IgD-negative memory B cell (primary cell): ENCODE measurements at regions not wholly inside any gene's neighbourhood (a gene's known extent, or its start where the extent isn't known, plus 50 kb on each side); places are given as distances from the start of the nearest gene placed in this dataset.

ENCODE experiments used
- H3K27ac Mint-ChIP-seq, 3 donors: one replicate each; pipeline ENCODE4 v1.8.0; 2020 to 2022; ENCODE audit warnings: mild to moderate bottlenecking in 3 of 3, mixed read lengths in 3 of 3, moderate library complexity in 1 of 3
- H3K27me3 Mint-ChIP-seq: one replicate; pipeline ENCODE4 v1.8.0; 2021; ENCODE audit warnings: mixed read lengths
- H3K36me3 Mint-ChIP-seq: one replicate; pipeline ENCODE4 v1.8.0; 2020; ENCODE audit warnings: mild to moderate bottlenecking, mixed read lengths
- H3K4me1 Mint-ChIP-seq, 3 donors: one replicate each; pipeline ENCODE4 v1.8.0; 2020 to 2022; ENCODE audit warnings: mixed read lengths in 3 of 3, mild to moderate bottlenecking in 1 of 3
- H3K4me3 Mint-ChIP-seq, 4 donors: one replicate each; pipeline ENCODE4 v1.8.0; 2020 to 2022; ENCODE audit warnings: mild to moderate bottlenecking in 4 of 4, mixed read lengths in 4 of 4, moderate library complexity in 3 of 4
- H3K9me3 Mint-ChIP-seq, 3 donors: one replicate each; pipeline ENCODE4 v1.8.0; 2020 to 2021; ENCODE audit warnings: mixed read lengths in 3 of 3, mild to moderate bottlenecking in 1 of 3

GRCh38 chr15:88344786-88345185, 88.2 kb upstream of the NTRK3 start:
- no peaks in the 10 kb centered on the region for H3K4me1 Mint-ChIP-seq
- H3K9me3 Mint-ChIP-seq = peaks cover 0 to under 1% (median 0%) of the 10 kb centered on the region in 3 donors
- H3K27ac Mint-ChIP-seq = no peak overlapping the region
- peaks cover 9% of the 10 kb centered on the region for H3K27me3 Mint-ChIP-seq
- peaks cover 3% of the 10 kb centered on the region for H3K36me3 Mint-ChIP-seq
- H3K4me3 Mint-ChIP-seq = no peak overlapping the region

- no peaks in the 10 kb centered on the region for H3K9me3 Mint-ChIP-seq
- peaks cover 3% of the 10 kb centered on the region for H3K36me3 Mint-ChIP-seq
Measured at GRCh38 chr15:88342666-88343065, 86.1 kb upstream of the NTRK3 start.

GRCh38 chr15:88341653-88342052, 85.1 kb upstream of the NTRK3 start:
- H3K36me3 Mint-ChIP-seq = peaks cover 3% of the 10 kb centered on the region

More at GRCh38 chr15:88342666-88343065, 86.1 kb upstream of the NTRK3 start:
- peaks cover 11% of the 10 kb centered on the region for H3K27me3 Mint-ChIP-seq
- H3K4me1 Mint-ChIP-seq = no peaks in the 10 kb centered on the region
- no peak overlapping the region for H3K4me3 Mint-ChIP-seq
- no peak overlapping the region for H3K27ac Mint-ChIP-seq

GRCh38 chr15:88341006-88341405, 84.5 kb upstream of the NTRK3 start:
- Mint-ChIP-seq H3K36me3 (peaks cover 3% of the 10 kb centered on the region), H3K27ac (no peak overlapping the region)

More at GRCh38 chr15:88341653-88342052, 85.1 kb upstream of the NTRK3 start:
- Mint-ChIP-seq H3K4me3 (no peak overlapping the region), H3K27me3 (peaks cover 11% of the 10 kb centered on the region), H3K4me1 (no peaks in the 10 kb centered on the region), H3K27ac (no peak overlapping the region), H3K9me3 (no peaks in the 10 kb centered on the region)

GRCh38 chr15:88337993-88338392, 81.5 kb upstream of the NTRK3 start:
- Mint-ChIP-seq H3K4me3 (no peak overlapping the region), H3K9me3 (no peaks in the 10 kb centered on the region), H3K27ac (no peak overlapping the region), H3K27me3 (peaks cover 5% of the 10 kb centered on the region), H3K36me3 (no peaks in the 10 kb centered on the region), H3K4me1 (no peaks in the 10 kb centered on the region)

More at GRCh38 chr15:88341006-88341405, 84.5 kb upstream of the NTRK3 start:
- H3K9me3 Mint-ChIP-seq = no peaks in the 10 kb centered on the region
- peaks cover 10% of the 10 kb centered on the region for H3K27me3 Mint-ChIP-seq
- H3K4me1 Mint-ChIP-seq = no peaks in the 10 kb centered on the region
- no peak overlapping the region for H3K4me3 Mint-ChIP-seq

GRCh38 chr15:88335074-88335473, 78.5 kb upstream of the NTRK3 start:
- H3K4me3 Mint-ChIP-seq = no peak overlapping the region
- H3K27ac Mint-ChIP-seq = no peak overlapping the region
- H3K36me3 Mint-ChIP-seq = no peaks in the 10 kb centered on the region
- peaks cover 7% of the 10 kb centered on the region for H3K27me3 Mint-ChIP-seq
- no peaks in the 10 kb centered on the region for H3K4me1 Mint-ChIP-seq
- no peaks in the 10 kb centered on the region for H3K9me3 Mint-ChIP-seq

- no peak overlapping the region for H3K27ac Mint-ChIP-seq
- no peaks in the 10 kb centered on the region for H3K4me1 Mint-ChIP-seq
- H3K27me3 Mint-ChIP-seq = peaks cover 7% of the 10 kb centered on the region
- H3K36me3 Mint-ChIP-seq = no peaks in the 10 kb centered on the region
- H3K9me3 Mint-ChIP-seq = no peaks in the 10 kb centered on the region
- no peak overlapping the region for H3K4me3 Mint-ChIP-seq
Measured at GRCh38 chr15:88334436-88334835, 77.9 kb upstream of the NTRK3 start.

- no peaks in the 10 kb centered on the region for H3K36me3 Mint-ChIP-seq
- H3K4me3 Mint-ChIP-seq = no peak overlapping the region
- H3K27me3 Mint-ChIP-seq = peaks cover 5% of the 10 kb centered on the region
- no peaks in the 10 kb centered on the region for H3K9me3 Mint-ChIP-seq
- H3K4me1 Mint-ChIP-seq = no peaks in the 10 kb centered on the region
- no peak overlapping the region for H3K27ac Mint-ChIP-seq
Measured at GRCh38 chr15:88331291-88331690, 74.8 kb upstream of the NTRK3 start.

- Mint-ChIP-seq H3K27ac (no peak overlapping the region), H3K36me3 (no peaks in the 10 kb centered on the region), H3K4me1 (no peaks in the 10 kb centered on the region), H3K27me3 (peaks cover 4% of the 10 kb centered on the region), H3K4me3 (no peak overlapping the region), H3K9me3 (peaks cover 0 to 3% (median 0%) of the 10 kb centered on the region in 3 donors)
Measured at GRCh38 chr15:88326924-88327323, 70.4 kb upstream of the NTRK3 start.

GRCh38 chr15:88324741-88325065, 68.2 kb upstream of the NTRK3 start:
- peaks cover 4% of the 10 kb centered on the region for H3K27me3 Mint-ChIP-seq
- H3K4me3 Mint-ChIP-seq = no peak overlapping the region
- H3K27ac Mint-ChIP-seq = no peak overlapping the region
- H3K36me3 Mint-ChIP-seq = no peaks in the 10 kb centered on the region
- H3K9me3 Mint-ChIP-seq = peaks cover 0 to 5% (median 0%) of the 10 kb centered on the region in 3 donors
- H3K4me1 Mint-ChIP-seq = no peaks in the 10 kb centered on the region

- no peaks in the 10 kb centered on the region for H3K36me3 Mint-ChIP-seq
- H3K27me3 Mint-ChIP-seq = peaks cover 4% of the 10 kb centered on the region
- peaks cover 0 to 5% (median 0%) of the 10 kb centered on the region in 3 donors for H3K9me3 Mint-ChIP-seq
- no peak overlapping the region for H3K4me3 Mint-ChIP-seq
- no peak overlapping the region for H3K27ac Mint-ChIP-seq
- H3K4me1 Mint-ChIP-seq = no peaks in the 10 kb centered on the region
Measured at GRCh38 chr15:88323976-88324740, 67.6 kb upstream of the NTRK3 start.

- Mint-ChIP-seq H3K27ac (no peak overlapping the region), H3K27me3 (peaks cover 4% of the 10 kb centered on the region), H3K36me3 (no peaks in the 10 kb centered on the region), H3K9me3 (peaks cover 0 to 5% (median 0%) of the 10 kb centered on the region in 3 donors), H3K4me3 (no peak overlapping the region), H3K4me1 (no peaks in the 10 kb centered on the region)
Measured at GRCh38 chr15:88323468-88323867, 66.9 kb upstream of the NTRK3 start.

- no peaks in the 10 kb centered on the region for H3K4me1 Mint-ChIP-seq
- peaks cover 4% of the 10 kb centered on the region for H3K27me3 Mint-ChIP-seq
- H3K4me3 Mint-ChIP-seq = no peak overlapping the region
- H3K27ac Mint-ChIP-seq = no peak overlapping the region
- no peaks in the 10 kb centered on the region for H3K36me3 Mint-ChIP-seq
- peaks cover 0 to 5% (median 0%) of the 10 kb centered on the region in 3 donors for H3K9me3 Mint-ChIP-seq
Measured at GRCh38 chr15:88322461-88322860, 65.9 kb upstream of the NTRK3 start.

- Mint-ChIP-seq H3K4me3 (no peak overlapping the region), H3K27ac (no peak overlapping the region), H3K4me1 (no peaks in the 10 kb centered on the region), H3K36me3 (no peaks in the 10 kb centered on the region), H3K9me3 (peaks cover 0 to 5% (median 0%) of the 10 kb centered on the region in 3 donors), H3K27me3 (peaks cover 7% of the 10 kb centered on the region)
Measured at GRCh38 chr15:88321271-88321670, 64.7 kb upstream of the NTRK3 start.

- Mint-ChIP-seq H3K36me3 (no peaks in the 10 kb centered on the region), H3K27ac (no peak overlapping the region), H3K9me3 (peaks cover 0 to 5% (median 5%) of the 10 kb centered on the region in 3 donors), H3K4me1 (no peaks in the 10 kb centered on the region), H3K4me3 (no peak overlapping the region), H3K27me3 (peaks cover 8% of the 10 kb centered on the region)
Measured at GRCh38 chr15:88316586-88316985, 60.0 kb upstream of the NTRK3 start.

- no peaks in the 10 kb centered on the region for H3K36me3 Mint-ChIP-seq
- H3K4me1 Mint-ChIP-seq = no peaks in the 10 kb centered on the region
- H3K27me3 Mint-ChIP-seq = peaks cover 9% of the 10 kb centered on the region
- H3K27ac Mint-ChIP-seq = no peak overlapping the region
- H3K9me3 Mint-ChIP-seq = peaks cover 0 to 5% (median 3%) of the 10 kb centered on the region in 3 donors
- H3K4me3 Mint-ChIP-seq = no peak overlapping the region
Measured at GRCh38 chr15:88315221-88315878, 58.8 kb upstream of the NTRK3 start.
